ENCODE measurements at regions not wholly inside any gene's neighbourhood (a gene's known extent, or its start where the extent isn't known, plus 50 kb on each side); places are given as distances from the start of the nearest gene placed in this dataset.

- no peak for DNase-seq
- Histone ChIP-seq H4K20me1 (ENCODE audit: control insufficient read depth, insufficient read depth, insufficient read length) (no peaks in the 10 kb centered on the region), H2BK15ac (ENCODE audit: low read depth, low read length) (no peak overlapping the region), H3K23me2 (ENCODE audit: insufficient read length, low read depth, low read length, poor library complexity, severe bottlenecking) (no peaks in the 10 kb centered on the region), H3K4me2 (ENCODE audit: insufficient read depth, insufficient read length, low read length) (no peak overlapping the region), H2AFZ (ENCODE audit: low read length) (no peak overlapping the region), H3K9ac (ENCODE audit: extremely low read depth, insufficient read length, low read length) (no peak overlapping the region), H2BK5ac (ENCODE audit: insufficient read length, low read length) (no peak overlapping the region), H3K56ac (ENCODE audit: insufficient read length, low read depth, low read length) (no peak overlapping the region), H4K91ac (ENCODE audit: insufficient read length, low read depth, low read length) (no peak overlapping the region), H2BK20ac (ENCODE audit: low read depth, low read length, poor library complexity, severe bottlenecking) (no peak overlapping the region), H4K5ac (ENCODE audit: insufficient read length, low read depth, low read length) (no peak overlapping the region), H3K23ac (ENCODE audit: insufficient read length, low read depth, low read length) (no peak overlapping the region), H3K27ac (ENCODE audit: insufficient read length, low read depth, low read length) (no peak overlapping the region), H3K79me1 (ENCODE audit: insufficient read depth, low read depth, low read length, poor library complexity, severe bottlenecking) (no peaks in the 10 kb centered on the region), H3K4me1 (ENCODE audit: insufficient read depth, low read length) (no peaks in the 10 kb centered on the region), H3K79me2 (ENCODE audit: insufficient read depth, low read length) (no peaks in the 10 kb centered on the region), H3K27me3 (ENCODE audit: insufficient read depth, low read length) (no peaks in the 10 kb centered on the region), H3K9me3 (ENCODE audit: control insufficient read depth, low read depth, low read length) (no peaks in the 10 kb centered on the region), H2AK5ac (ENCODE audit: insufficient read length, low read length) (no peak overlapping the region), H2BK120ac (ENCODE audit: low read depth, low read length, poor library complexity, severe bottlenecking) (no peak overlapping the region), H3T11ph (ENCODE audit: low read length) (no peak overlapping the region), H3K4ac (ENCODE audit: low read depth, low read length) (no peak overlapping the region), H4K8ac (replicated peaks; ENCODE audit: insufficient read length, low read depth, low read length) (no peak overlapping the region), H2BK12ac (ENCODE audit: insufficient read length, low read depth, low read length) (no peak overlapping the region), H3K14ac (ENCODE audit: insufficient read depth, low read length) (no peak overlapping the region), H3K18ac (ENCODE audit: insufficient read length, low read depth, low read length) (no peak overlapping the region)
- H3K4me1 Mint-ChIP-seq, result no peaks in the 10 kb centered on the region
- H3K4me3 Mint-ChIP-seq, result no peak overlapping the region
- TF ChIP-seq CTCF (conservative IDR thresholded peaks at IDR 0.05), result no peak
- WGBS (ENCODE audit: extremely low coverage, insufficient read length, low lambda C conversion rate), result no CpG with 5 or more reads among the region's 2 CpGs
- H3K9me3 Mint-ChIP-seq, result no peaks in the 10 kb centered on the region
- H3K27me3 Mint-ChIP-seq (ENCODE audit: low read depth), result no peaks in the 10 kb centered on the region
- H3K27ac Mint-ChIP-seq, result no peak overlapping the region
- no peaks in the 10 kb centered on the region for H3K36me3 Mint-ChIP-seq (ENCODE audit: insufficient read depth in 1 of 3, low read depth in 3 of 3)
Observed at GRCh38 chr2:226002438-226002837, 602.9 kb downstream of the NYAP2 start.

Measured in H9 (cell line).